Stomach (tissue), 4 donors: ENCODE measurements at regions not wholly inside any gene's neighbourhood (a gene's known extent, or its start where the extent isn't known, plus 50 kb on each side); places are given as distances from the start of the nearest gene placed in this dataset.

Experiments
- CTCF ChIP-seq, 7 experiments: fragments of 450-650 bp in 4 of 7; fragments of 200-600 bp in 3 of 7; sonication (generic) in 3 of 7; IDR thresholded peaks; one replicate each; pipeline ENCODE4 v1.5.1; 2016 to 2019; ENCODE audit warnings: antibody characterized with exemption in 7 of 7, control low read depth in 2 of 7, mild to moderate bottlenecking in 1 of 7
- POLR2A ChIP-seq, 4 donors: fragments of 450-650 bp; IDR thresholded peaks; one replicate each; pipeline ENCODE4 v1.6.1; 2016; ENCODE audit warnings: antibody characterized with exemption in 4 of 4, control low read depth in 2 of 4, mild to moderate bottlenecking in 1 of 4, moderate library complexity in 1 of 4
- POLR2AphosphoS5 ChIP-seq, 3 donors: sonication (generic); formaldehyde crosslinking; IDR thresholded peaks; one replicate each; pipeline ENCODE4 v1.6.1; 2016; ENCODE audit warnings: antibody characterized with exemption in 3 of 3

GRCh38 chr7:83248000-83248399 is 85.3 kb upstream of the PCLO start:
- TF ChIP-seq CTCF (IDR thresholded peaks at IDR 0.05): no peak
- no peak for TF ChIP-seq POLR2A (IDR thresholded peaks at IDR 0.05)
- no peak for TF ChIP-seq POLR2AphosphoS5 (IDR thresholded peaks at IDR 0.05)
